Neural crest cell (in vitro differentiated cells): ENCODE measurements at regions not wholly inside any gene's neighbourhood (a gene's known extent, or its start where the extent isn't known, plus 50 kb on each side); places are given as distances from the start of the nearest gene placed in this dataset.
"Not testable (repeated sequence)": the region's sequence is repeated elsewhere in the genome, so short reads cannot be mapped to it uniquely, and the experiment has no call there.

Source experiments
- DNase-seq: peaks from one replicate; pipeline ENCODE4 v3.0.0; 2021; ENCODE audit warnings: low read depth, mixed read lengths, low spot score
- H3K27ac Mint-ChIP-seq: one replicate; pipeline ENCODE4 v1.8.0; 2021; ENCODE audit warnings: mild to moderate bottlenecking, mixed read lengths; ENCODE audit not compliant: unreplicated experiment
- H3K27me3 Mint-ChIP-seq: 2 replicates; pipeline ENCODE4 v1.8.0; 2021; ENCODE audit warnings: low read depth, mild to moderate bottlenecking, mixed read lengths
- H3K36me3 Mint-ChIP-seq: 2 replicates; pipeline ENCODE4 v1.8.0; 2021; ENCODE audit warnings: low read depth, mild to moderate bottlenecking, mixed read lengths
- H3K4me1 Mint-ChIP-seq: 2 replicates; pipeline ENCODE4 v1.8.0; 2021; ENCODE audit warnings: mixed read lengths
- H3K4me3 Mint-ChIP-seq: one replicate; pipeline ENCODE4 v1.8.0; 2021; ENCODE audit warnings: mild to moderate bottlenecking, mixed read lengths
- H3K9me3 Mint-ChIP-seq: 2 replicates; pipeline ENCODE4 v1.8.0; 2021; ENCODE audit warnings: mixed read lengths
- CTCF ChIP-seq: fragments of 200-600 bp; sonication (generic); conservative IDR thresholded peaks from 2 replicates; pipeline ENCODE4 v1.5.0; 2021; ENCODE audit warnings: antibody characterized with exemption, mild to moderate bottlenecking

GRCh38 chr2:146541896-146542295 lies 1302.9 kb upstream of the ACVR2A start:
- Mint-ChIP-seq H3K9me3 (peaks cover 10% of the 10 kb centered on the region), H3K27me3 (no peaks in the 10 kb centered on the region), H3K36me3 (peaks cover 3% of the 10 kb centered on the region), H3K27ac (no peak overlapping the region), H3K4me1 (peaks cover 19% of the 10 kb centered on the region), H3K4me3 (no peak overlapping the region)
- no peak for TF ChIP-seq CTCF
- no peak for DNase-seq

- Mint-ChIP-seq H3K27ac (peak overlapping the region; percentile 65), H3K4me1 (peaks cover 19% of the 10 kb centered on the region), H3K36me3 (peaks cover 10% of the 10 kb centered on the region), H3K27me3 (no peaks in the 10 kb centered on the region), H3K4me3 (no peak overlapping the region), H3K9me3 (peaks cover 19% of the 10 kb centered on the region)
- no peak for TF ChIP-seq CTCF
- DNase-seq = no peak
These were observed 1304.4 kb upstream of the ACVR2A start for GRCh38 chr2:146540271-146540932.

- not testable (repeated sequence) for H3K27me3 Mint-ChIP-seq
These were observed 1305.1 kb upstream of the ACVR2A start for GRCh38 chr2:146539739-146540138.

GRCh38 chr2:146537477-146537876 lies 1307.4 kb upstream of the ACVR2A start:
- Mint-ChIP-seq H3K27me3 (no peaks in the 10 kb centered on the region), H3K9me3 (peaks cover 11% of the 10 kb centered on the region), H3K4me3 (no peak overlapping the region), H3K36me3 (peaks cover 10% of the 10 kb centered on the region), H3K27ac (no peak overlapping the region), H3K4me1 (peaks cover 24% of the 10 kb centered on the region)
- no peak for TF ChIP-seq CTCF
- no peak for DNase-seq

More at GRCh38 chr2:146539739-146540138, 1305.1 kb upstream of the ACVR2A start:
- Mint-ChIP-seq H3K27ac (peak overlapping the region; percentile 65), H3K4me1 (peaks cover 19% of the 10 kb centered on the region), H3K9me3 (peaks cover 19% of the 10 kb centered on the region)
- H3K36me3 Mint-ChIP-seq, DNase-seq, H3K4me3 Mint-ChIP-seq: not testable (repeated sequence)

GRCh38 chr2:146532509-146533147 lies 1312.2 kb upstream of the ACVR2A start:
- no peak for TF ChIP-seq CTCF
- Mint-ChIP-seq H3K4me1 (peaks cover 11% of the 10 kb centered on the region), H3K9me3 (peaks cover 9% of the 10 kb centered on the region), H3K27me3 (no peaks in the 10 kb centered on the region), H3K27ac (no peak overlapping the region), H3K36me3 (peaks cover 7% of the 10 kb centered on the region), H3K4me3 (no peak overlapping the region)
- no peak for DNase-seq

GRCh38 chr2:146532009-146532408 lies 1312.8 kb upstream of the ACVR2A start:
- Mint-ChIP-seq H3K4me1 (peaks cover 11% of the 10 kb centered on the region), H3K27ac (no peak overlapping the region), H3K27me3 (no peaks in the 10 kb centered on the region), H3K9me3 (peaks cover 9% of the 10 kb centered on the region), H3K36me3 (peaks cover 7% of the 10 kb centered on the region), H3K4me3 (no peak overlapping the region)
- TF ChIP-seq CTCF = no peak
- DNase-seq = no peak
